SU-DHL-6 (cell line): ENCODE measurements at regions not wholly inside any gene's neighbourhood (a gene's known extent, or its start where the extent isn't known, plus 50 kb on each side); places are given as distances from the start of the nearest gene placed in this dataset.

Source experiments
- CTCF ChIP-seq: fragments of 200-600 bp; sonication (generic); IDR thresholded peaks from one replicate; pipeline ENCODE4 v1.5.1; 2017; ENCODE audit warnings: antibody characterized with exemption, mild to moderate bottlenecking, low read length, moderate library complexity; ENCODE audit not compliant: insufficient read depth, poor library complexity, severe bottlenecking
- EZH2phosphoT487 ChIP-seq: fragments of 200-600 bp; sonication (generic), shearing (Covaris generic); conservative IDR thresholded peaks from 2 replicates; pipeline ENCODE4 v1.6.1; 2018; ENCODE audit warnings: mild to moderate bottlenecking, antibody characterized with exemption, low read length, moderate library complexity, mixed read lengths

GRCh38 chr10:47198221-47198620, 101.8 kb upstream of the GDF10 start:
- TF ChIP-seq CTCF (no peak), EZH2phosphoT487 (no peak)
